Right hindlimb (tissue), 1 donor: ENCODE measurements at regions not wholly inside any gene's neighbourhood (a gene's known extent, or its start where the extent isn't known, plus 50 kb on each side); places are given as distances from the start of the nearest gene placed in this dataset.

Source experiments
- DNase-seq: peaks from one replicate; pipeline ENCODE4 v3.0.0-alpha.2; 2018

DNA sequence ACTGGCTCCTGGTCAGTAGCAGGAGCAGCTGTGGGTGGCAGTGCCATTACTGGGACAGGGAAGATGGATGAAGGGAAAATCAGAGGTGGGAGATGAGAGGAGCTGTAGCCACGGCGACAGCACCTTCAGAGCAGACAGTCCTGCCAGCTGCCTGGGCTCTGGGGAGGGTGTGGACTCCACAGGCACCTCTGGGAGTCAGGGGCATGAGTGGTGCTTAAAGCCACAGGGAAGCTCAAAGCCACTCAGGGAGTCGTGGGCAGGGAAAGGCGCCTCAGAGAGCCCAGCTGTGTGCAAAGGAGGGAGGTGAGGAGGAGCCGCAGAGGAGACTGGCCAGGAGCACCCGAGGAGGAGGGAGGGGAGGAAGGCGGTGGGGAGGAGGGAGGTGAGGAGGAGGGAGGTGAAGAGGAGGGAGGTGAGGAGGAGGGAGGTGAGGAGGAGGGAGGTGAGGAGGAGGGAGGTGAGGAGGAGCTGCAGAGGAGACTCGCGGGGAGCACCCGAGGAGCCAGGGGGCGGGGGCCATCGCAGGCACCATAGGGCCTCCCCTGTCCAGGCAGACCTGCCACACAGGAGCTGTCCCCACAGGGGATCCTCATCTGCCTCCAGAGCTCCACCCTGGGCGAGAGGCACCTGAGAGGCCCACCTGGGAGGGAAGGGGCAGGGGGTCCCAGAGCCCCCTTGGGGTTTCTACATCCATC is 977.6 kb downstream of the BRD1 start:
- DNase-seq = no peak

DNA sequence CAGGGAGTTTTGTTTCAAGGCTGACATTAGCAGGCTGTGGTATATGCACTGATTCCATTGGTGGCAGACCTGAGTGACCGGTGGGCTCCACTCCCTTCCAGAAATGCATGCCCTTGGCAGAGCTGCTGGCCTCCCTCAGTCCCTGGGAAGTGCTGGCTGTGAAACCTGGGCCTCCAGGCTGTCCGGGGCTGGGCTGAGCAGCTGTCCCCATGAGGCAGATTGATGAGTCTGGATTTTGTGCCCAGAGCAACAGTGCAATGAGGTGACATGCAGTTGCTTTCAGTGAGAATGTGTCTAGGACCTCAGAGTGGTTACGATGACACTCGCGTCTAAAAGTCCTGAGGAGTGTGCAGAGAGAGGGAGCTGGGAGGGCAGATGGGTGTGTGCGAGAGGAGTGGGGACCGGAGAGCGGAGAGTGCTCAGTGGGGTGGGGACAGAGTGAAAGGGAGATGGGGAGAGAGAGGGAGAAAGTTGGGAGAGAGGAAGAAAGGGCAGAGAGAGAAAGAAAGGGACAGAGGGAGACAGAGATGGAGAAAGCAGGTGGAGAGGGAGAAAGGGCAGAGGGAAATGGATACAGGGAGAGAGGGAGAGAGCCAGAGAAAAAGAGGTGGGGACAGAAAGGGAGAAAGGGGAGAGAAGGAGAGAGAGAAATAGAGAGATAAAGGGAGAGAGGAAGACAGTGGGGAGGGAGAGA is 978.3 kb downstream of the BRD1 start:
- no peak for DNase-seq

DNA sequence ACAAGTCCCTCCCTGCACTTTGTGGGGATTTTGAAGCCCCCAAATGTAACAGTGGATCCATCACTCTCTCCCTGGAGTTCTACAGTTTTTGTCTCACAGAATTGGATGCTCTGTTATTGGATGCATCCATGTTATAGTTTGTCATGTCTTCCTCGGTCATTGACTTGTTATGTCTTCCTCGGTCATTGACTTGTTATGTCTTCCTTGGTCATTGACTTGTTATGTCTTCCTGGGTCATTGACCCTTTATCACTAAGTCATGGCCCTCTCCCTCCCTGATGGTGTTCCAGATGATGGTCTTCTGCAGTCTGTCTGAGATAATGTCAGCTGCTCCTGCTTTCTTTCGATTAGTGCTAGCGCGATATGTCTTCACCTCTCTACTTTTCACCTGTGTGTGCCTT is 981.5 kb downstream of the BRD1 start:
- DNase-seq = no peak

DNA sequence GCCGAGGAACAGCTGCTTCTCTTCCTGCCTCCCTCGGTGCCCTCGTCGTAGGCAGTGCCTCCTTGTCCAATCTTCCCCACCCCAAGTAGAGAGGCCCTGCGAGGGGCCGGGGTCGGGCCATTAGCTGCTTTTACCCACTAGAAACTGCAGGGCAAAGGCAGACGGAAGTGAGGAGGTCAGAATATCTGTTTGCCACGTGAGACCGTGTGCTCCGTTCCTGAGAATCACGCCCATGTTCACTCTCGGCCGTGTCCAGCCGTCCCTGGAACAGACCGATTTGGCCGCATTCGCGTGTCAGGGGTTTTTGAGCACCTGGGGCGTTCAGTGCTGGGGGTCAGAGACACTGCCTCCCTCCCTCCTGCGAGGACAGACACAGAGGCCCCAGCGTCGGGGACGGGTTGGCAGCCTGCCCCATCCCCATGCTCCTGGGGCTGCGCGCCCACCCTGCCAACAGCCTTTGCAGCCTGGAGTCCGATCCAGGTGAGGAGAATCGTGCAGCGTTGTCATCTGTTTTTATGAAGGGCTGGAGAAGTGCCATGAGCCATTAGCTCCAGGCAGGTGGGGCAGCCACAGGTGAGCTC is 982.2 kb downstream of the BRD1 start:
- DNase-seq = no peak

DNA sequence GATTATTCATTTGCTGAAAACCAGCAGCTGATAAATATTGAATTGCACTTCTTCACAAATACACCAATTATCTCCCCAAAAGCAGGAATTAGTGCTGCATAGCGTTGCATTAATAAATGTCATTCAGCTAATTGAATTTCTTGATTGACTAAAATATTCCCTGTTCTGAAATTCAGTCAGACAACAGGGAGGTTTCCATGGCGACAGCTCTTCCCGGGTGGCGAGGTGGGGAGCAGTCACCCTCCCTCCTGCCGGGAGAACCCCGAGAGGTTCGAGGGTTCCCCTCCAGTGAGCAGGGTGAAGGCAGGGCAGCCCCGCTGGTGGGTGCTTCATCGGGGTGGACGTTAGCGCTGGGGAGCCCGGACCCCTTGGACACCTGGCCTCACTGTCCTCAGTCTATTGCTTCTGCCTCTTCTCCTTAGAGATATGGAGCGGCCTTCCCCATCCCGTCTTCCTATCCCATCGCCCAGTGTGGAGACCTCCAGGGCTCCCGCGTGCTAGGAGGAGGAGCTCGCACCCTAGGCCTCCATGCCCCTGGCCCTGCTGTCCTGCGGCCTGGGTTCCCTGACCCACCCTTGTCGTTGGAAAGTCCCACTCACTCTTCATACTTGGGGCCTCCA is 983.5 kb downstream of the BRD1 start:
- no peak for DNase-seq

DNA sequence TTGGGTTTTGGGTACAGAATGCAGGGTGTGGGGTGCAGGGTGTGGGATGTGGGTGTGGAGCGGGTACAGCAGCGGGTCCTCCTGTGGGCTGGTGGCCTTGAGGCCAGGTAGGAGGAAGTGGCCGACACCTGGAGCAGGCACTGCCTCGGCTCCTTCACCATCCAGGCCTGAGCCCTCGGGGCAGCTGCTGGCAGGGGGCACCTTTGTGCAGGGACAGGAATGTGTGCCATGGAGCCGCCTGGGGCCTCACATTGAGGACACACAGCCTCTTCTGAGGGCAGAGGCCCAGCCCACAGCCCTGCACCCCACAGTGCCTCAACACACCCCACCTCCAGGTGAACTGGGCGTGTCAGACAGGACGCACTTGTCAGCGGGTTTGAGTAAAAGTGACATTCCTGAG is 984.0 kb downstream of the BRD1 start:
- no peak for DNase-seq

DNA sequence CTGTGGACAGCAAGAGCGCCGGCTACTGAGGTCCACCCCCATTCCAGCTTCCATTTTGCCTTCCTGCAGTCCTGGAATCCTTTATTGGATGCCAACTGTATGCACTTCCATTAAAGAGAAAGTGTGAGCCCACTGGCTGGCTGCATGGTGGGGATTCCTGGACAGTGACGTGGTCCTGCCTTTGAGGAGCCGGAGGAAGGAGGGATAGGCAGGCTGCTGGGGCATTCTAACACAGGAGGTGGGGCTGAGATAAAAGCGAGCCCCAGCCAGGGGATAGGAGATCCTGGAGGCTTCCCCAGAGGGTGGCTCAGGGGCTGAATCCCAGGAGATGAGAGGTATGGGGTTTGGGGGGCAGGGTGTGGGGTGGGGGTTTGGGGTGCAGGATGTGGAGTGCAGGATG is 984.7 kb downstream of the BRD1 start:
- no peak for DNase-seq

DNA sequence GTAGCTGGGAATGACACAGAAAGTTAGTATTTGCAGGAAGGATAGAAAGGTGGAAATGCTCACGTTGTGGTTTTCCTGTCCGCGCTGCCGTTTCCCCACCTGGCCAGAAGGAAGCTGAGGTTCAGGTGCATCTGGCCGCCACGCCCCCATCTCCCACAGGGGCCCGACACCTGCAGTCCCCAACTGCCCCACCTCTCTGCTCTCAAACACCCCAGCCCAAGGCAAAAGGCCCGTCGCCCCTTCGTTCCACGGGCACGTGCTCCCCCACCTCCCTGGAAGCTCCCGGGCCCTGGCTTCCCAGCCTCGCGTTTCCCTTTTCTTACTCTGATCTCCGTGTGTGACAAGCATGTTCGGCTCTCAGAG is 985.1 kb downstream of the BRD1 start:
- DNase-seq = no peak

DNA sequence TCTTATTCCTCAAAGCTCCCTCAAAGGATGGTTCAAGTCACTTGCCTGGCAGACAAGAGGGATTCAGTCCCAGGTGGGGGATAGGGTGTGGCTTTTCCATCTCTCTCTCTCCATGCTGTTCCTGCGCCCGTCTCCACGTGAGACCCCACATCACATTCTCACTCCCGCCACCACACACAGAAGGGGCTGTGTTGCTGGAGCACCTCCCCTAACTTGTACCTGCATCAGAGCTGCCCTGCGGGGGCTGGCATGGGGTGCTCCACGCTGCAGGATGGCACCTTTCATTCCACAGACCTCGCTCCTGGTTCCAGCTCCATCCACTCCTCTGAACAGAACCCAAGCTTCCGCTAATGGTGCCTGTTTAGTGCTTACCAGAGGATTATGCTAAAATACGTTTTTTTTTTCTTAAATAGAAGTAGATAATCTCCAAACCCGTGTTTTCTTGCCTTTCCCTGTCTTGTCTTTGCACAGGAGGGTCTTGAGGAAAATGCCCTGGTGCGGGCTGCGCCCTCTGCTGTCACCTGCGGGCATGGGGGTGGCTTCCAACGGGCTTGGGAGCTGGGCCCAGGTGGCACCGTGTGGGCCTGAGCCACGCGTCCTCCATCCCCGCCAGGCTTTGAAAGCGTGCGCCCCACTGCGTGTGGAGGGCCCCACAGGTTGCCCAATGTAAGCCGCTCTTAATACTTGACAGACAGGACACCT is 985.6 kb downstream of the BRD1 start:
- DNase-seq = no peak

DNA sequence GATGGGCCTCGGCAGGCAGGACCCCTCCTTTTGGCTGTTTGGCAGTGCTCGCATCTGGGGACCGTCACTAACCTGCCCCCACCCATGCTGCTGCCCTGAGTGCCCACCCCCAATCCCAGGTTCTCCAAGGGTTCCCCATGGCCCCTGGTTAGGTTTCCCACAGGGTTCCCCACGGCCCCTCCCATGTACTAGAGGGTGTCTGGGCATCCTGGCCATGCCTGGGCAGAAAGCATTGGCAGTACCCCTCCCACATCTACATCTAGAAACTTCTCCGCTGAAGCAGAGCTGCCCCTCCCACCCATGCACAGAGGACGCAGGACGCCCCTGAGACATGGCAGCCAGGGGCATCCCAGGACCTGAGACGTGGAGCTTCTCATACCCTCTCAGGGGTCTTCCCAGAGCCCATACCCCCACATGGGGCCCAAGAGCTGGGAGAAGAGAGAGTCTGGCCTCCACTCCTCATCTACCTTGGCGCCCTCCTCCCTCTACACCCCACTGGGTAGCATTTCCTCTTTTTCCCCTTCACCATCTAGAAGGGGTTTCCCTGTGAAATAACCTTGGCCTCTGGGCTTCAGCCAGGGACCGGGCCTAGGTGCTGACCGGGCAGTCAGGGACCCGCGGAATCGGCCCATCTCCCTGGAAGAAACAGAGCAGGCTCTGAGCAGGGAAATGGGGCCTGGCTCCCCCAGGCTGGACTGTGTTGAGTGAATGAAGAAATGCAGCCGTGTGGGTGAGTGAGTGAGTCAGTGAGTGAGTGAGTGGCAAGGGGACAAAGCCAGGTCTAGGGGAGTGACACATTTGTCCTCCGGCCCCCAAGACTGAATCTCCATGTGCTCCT is 987.3 kb downstream of the BRD1 start:
- no peak for DNase-seq

DNA sequence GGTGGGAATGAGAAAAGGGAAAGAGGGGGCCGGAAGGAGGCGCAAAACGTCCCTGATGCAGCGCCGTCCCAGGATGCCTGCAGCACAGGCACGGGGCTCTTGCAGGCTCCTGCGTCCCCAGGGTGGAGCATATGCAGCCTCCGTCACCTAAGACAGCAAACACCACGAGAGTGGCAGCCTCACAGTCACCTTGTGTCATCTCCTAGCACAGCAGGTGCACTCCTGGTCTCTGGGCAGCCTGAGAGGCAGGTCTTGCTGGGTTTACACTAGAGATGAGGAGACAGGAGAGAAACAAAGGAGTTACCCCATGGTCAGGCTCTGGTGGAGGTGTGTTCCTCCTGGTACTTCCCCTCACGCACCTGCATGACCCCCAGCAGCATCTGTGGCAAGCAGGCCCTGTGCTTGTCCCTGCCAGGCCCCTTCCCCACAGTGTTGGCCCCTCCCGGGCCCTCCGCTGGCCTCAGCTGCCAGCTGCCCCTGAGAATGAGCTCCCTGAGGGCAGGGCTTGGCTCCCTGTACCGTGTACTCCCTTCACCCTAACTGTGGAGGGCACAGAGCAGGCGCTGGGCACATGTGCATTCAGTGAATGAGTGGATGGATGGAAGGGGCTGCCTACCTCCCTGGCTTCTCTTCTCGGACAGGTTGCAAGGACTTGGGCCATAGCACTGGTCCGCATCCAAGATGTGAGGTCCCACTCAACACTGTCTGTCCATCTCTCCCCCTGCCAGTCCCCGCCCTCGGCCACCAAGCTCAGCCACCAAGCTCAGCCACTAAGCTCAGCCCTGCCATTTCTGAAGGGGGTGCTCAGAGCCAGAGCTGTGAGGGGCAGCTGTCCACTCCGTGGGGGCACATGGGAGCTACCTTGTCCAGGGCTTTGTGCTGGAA is 988.6 kb downstream of the BRD1 start:
- DNase-seq = no peak

DNA sequence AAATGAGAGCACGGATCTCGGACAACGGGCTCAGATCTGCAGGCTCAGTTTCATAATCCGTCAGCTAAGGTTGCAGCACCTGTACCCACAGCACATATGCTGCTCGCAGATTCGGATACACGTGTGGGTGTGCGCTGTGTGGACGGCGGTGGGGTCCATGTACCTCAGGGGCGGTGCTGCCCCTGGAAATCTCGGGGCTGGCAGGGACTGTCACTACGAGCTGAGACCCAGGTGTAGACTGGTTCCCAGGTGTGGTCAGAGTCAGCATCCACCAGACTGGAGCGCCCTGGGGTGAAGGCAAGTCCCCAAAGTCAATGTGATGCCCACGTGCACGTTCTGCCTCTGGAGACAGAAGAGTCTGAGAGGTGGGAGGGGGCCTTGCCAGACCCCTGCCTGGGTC is 989.3 kb downstream of the BRD1 start:
- DNase-seq = no peak

DNA sequence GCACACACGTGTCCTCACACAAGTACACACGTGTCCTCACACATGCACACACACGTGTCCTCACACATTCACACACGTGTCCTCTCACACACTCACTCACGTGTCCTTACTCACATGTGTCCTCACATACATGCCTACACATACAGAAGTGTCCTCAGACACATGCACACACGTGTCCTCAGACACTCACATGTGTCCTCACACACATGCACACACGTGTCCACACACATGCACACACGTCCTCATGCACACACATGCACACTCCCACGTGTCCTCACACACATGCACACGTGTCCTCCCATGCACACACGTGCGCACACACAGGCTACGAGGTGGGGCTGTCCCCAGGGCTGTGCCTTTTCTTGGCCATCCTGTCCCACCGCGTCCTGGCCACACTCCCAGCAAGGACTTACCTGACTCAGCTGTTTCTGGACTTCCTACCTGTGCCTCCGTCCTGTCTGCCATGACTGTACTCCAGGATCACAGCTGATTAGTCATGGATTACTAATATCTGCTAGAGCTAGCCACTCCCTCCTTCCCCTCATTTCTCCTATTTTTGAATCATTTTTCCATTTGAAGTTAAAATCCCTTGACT is 990.2 kb downstream of the BRD1 start:
- no peak for DNase-seq

DNA sequence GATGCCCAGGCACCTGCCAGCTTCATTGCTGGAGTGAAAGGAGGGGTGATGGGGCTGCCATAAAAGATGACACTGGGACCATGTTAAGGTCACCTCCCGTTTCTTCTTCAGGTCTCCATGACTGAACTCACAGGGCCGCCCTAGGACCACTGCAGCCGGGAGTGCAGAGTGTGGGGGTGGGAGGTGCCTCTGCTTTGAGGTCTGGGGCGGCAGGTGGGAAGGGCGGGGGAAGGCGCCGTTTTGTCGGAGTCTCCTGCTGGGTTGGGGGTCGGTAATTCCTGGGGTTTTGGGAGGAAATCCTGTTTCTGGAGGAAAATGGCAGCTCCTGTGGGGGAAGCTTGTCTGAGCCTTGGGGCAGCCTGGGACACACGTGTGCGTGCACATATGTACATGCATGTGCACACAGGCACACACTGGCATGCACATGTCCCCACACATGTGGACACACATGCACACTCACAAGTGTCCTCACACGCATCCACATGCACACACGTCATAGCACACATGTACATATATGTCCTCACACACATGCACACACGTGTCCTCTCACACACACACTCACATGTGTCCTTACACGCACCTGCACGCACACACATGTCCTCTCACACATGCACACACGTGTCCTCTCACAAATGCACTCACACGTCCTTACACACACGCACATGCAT is 990.9 kb downstream of the BRD1 start:
- DNase-seq = no peak

DNA sequence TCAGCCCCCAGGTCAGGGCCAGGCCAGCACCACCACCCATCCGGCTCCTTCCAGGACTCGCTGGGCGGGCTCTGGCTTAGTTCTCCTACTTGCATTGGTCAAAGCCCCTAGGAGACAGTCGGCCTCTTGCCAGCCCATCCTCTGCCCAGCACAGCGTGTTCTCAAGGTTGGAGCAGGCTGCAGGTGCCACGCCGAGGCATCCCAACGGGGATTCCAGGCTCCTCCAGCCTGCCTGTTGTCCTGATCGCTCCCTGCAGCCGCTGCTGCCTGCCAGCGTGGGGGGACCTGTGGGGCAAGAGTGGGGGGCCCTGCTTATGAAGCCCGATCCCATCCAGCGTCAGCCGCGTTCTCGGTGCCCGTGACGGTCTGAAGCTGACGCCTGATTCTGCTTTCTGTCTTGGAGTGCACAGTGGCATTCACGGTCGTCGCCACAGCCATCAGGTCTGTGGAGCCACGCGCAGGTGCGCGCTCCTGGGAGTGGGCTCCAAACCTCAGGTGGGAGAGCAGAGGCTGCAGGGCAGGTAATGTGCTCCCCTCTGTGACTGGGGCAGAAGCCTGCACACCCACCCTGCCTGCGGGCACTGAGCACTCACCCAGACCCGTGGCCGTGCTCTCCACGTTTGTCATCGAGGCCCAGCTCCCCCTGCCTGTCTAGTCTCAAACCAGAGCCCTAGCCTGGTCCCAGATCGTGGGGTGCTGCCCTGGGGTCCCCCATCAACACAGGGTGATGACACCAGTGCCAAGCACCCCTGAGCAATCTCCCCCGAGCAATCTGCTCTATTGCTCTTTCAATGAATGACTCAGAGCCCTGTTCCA is 991.6 kb downstream of the BRD1 start:
- DNase-seq = no peak

DNA sequence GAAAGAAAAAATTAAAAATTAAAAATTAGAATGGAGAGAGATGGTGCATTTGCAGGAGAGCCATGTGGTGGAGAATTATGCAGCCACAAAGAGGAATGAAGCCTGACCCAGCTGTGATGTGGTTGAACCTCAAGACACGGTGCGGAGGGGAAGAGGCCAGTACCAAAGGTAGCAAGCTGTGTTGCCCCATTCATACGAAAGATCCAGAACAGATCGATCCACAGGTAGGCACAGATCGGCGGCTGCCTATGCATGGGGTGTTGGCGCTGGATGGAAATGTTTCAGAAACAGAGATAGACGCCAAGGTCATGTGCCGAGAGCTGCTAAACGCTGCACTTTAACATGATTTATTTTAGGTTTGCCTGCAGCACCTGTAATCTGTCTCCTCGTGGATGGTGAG is 992.3 kb downstream of the BRD1 start:
- DNase-seq = no peak

DNA sequence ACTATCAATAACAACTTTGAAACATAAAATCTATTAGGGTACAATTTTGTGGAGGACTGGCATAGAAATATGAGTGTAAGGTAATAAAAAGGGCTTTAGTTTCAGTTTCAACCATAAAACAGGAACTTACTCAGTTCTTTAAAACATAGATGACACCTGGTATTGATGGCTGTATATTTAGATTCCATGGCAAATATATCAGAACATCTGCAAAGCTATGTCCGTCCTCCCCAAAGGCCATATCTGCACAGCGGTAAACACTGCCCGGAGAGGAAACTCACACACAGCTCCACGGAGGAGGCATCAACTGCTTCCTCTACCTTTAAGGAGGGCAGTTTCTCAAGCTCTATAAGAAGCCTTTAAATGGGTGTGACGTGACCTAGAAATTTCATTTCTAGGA is 993.3 kb downstream of the BRD1 start:
- no peak for DNase-seq

DNA sequence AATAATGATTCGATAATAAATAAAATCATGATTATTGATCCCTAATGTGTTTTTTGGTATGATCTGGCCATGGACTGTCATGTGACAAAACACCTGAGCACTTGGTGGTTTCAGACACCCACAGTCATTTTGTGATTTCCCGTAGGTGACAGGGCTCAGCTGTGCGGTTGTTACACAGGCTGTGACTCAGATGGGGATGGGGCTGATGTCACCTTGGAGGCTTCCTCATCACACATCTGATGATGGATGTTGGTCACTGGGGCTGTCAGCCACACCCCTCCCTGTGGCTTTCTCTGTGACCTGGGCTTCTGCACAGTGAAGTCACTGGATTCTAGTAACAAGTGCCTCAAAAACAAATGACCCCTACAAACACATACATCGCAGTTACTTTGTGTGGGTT is 995.1 kb downstream of the BRD1 start:
- no peak for DNase-seq

DNA sequence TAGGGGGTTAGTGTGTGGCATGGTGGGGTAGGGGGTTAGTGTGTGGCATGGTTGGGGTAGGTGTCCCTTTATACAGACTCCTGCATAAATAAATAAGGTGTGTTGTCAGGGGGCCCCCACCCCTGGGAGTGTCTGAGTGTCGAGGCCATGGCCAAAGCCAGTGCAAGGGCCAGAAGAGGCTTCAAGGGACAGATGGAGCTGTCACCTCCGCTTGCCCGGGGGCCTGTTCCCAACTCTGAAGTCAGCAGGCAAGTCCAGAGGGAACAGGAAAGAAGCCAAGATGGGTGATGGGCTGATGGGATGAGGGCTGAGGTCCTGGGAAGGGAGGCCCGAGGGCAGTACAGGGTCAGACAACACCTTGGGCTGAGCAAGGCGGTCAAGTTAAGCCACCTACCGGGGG is 997.8 kb downstream of the BRD1 start:
- no peak for DNase-seq

DNA sequence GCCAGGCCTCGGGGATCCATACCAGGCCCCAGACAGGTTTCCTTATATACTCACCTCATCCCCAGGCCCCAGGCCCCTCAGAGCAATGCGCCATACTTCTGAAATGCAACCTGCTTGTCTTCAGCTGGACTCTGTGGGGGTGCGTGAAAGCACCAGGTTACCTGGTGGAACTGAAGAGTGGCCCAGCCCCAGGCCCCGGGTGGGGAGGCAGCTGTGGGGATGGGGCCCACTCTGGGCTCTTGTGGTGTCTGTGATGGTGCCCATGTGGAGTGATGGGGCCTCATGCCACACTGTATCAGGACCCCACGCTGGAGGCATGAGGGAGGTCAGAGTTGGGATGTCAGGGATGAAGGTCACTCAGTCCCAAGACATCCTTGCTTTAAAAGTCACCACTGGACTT is 999.0 kb downstream of the BRD1 start:
- no peak for DNase-seq
